ENCODE measurements at regions not wholly inside any gene's neighbourhood (a gene's known extent, or its start where the extent isn't known, plus 50 kb on each side); places are given as distances from the start of the nearest gene placed in this dataset.
"Not testable (repeated sequence)": the region's sequence is repeated elsewhere in the genome, so short reads cannot be mapped to it uniquely, and the experiment has no call there.

DNA sequence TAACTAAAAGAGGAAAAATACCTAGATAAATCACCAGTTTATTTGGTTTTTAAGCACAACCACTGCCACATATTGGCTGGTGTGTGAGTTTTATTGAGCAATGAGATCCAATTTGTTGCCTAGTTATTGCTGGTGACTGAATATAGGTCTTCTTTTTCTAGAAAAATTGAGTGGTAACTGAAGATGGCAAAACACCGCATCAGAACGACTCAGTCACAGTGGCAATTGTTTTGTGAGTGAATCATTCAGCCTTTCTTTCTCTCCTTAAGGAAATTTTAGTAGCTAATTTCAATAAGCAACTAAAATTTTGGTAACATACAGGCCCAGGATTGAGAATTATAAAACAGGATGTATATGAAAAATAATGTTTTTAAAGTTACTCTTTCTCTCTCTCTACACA, 533.0 kb downstream of the KCNA4 start:
- no peak for DNase-seq (ENCODE audit: low read depth)

- no peak for DNase-seq (ENCODE audit: low read depth)
Measured at GRCh38 chr11:29482510-29482909, 534.3 kb downstream of the KCNA4 start.

DNA sequence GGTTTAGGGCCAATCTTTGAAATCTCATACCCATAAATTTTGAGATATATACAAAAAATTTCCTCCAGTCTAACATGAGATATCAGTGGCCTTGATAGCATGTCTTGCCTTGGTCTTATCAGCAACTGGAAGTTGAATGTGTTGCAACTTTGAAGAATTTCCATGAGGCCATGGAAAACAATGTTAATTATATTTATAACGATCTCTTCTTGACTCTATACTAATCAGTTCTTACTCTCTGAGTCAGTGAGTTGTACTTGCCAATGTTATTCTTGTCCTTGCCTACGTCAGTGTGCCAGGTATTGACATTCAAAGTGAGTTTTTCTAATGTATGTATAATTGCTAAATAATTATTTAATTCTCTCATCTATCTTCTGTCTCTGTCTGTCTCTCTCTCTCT, 535.1 kb downstream of the KCNA4 start:
- DNase-seq (ENCODE audit: low read depth), result no peak

DNA sequence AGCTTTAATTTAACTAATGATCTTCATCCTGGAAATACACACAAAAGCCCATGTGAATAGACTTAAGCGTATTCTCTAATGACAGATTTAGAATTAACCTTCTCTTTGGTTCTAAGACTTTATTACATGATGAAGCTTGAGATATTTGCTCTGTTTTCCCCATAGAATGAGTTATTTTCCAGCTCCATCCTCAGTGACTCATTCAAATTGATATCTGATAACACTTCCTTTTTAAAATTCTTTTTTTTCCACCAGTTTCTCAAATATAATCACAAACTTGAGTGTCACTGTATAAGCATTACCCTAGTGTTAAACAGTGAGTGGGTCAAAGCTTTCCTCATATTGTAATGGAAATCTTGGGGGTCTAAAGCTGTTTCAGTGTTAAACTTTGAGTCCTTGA, 535.8 kb downstream of the KCNA4 start:
- DNase-seq (ENCODE audit: low read depth), result no peak

- DNase-seq (ENCODE audit: low read depth), result no peak
Measured at GRCh38 chr11:29458252-29458651, 558.6 kb downstream of the KCNA4 start.

- peak; percentile 70 for DNase-seq (ENCODE audit: low read depth)
Measured at GRCh38 chr11:29452146-29452545, 564.7 kb downstream of the KCNA4 start.

DNA sequence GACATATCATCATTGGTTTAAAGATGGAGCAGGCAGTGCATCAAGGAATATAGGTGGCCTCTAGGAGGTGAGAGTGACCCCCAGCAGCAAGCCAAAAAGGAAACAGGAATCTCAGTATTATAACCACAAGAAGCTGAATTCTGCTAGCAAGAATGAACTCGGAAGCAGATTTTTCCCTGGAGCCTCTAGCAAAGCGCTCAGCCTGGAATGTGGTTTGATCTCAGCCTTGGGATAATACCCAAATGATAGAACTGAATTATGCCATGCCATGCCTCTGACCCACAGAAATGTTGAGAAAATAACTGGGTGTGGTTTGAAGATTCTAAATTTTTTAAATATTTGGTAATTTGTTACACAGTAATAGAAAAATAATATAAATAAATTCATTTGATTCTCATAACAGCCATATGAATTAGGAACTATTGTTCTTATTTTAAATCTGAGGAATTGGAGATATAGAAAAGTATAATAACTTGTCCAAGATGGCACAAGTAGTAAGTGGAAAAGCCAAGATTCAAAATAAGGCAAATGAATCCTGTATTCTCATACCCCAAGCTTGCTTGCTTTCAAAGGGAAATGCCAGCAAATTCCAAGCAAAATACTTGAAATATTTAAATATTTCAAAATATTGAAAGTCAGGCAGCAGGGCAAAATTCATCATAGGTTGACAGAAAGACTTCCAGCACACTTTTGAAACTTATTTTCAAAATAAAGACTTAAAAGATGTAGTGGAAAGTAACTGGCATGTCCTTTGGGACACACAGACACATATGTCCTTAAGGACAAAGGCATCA, 567.4 kb downstream of the KCNA4 start:
- DNase-seq (ENCODE audit: low read depth), result peak; percentile 17

- peak; percentile 41 for DNase-seq (ENCODE audit: low read depth)
Measured at GRCh38 chr11:29448246-29448877, 568.5 kb downstream of the KCNA4 start.

GRCh38 chr11:29447821-29448220, 569.0 kb downstream of the KCNA4 start:
- DNase-seq (ENCODE audit: low read depth), result no peak

DNA sequence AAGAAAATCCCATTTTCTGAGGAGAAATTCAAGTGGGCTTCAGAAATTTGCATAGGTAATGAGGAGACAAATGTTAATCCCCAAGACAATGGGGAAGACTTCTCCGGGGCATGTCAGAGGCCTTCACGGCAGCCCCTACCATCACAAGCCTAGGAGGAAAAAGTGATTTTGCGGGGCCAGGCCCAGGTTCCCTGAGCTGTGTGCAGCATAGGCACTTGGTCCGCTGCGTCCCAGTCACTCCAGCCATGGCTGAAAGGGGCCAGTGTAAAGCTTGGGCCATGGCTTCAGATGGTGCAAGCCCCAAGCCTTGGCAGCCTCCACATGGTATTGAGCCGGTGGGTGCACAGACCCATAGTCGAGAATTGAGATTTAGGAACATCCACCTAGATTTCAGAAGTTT, 570.7 kb downstream of the KCNA4 start:
- no peak for DNase-seq (ENCODE audit: low read depth)

GRCh38 chr11:29445191-29445590, 571.6 kb downstream of the KCNA4 start:
- not testable (repeated sequence) for DNase-seq (ENCODE audit: low read depth)

GRCh38 chr11:29438815-29439214, 578.0 kb downstream of the KCNA4 start:
- DNase-seq (ENCODE audit: low read depth), result no peak

GRCh38 chr11:29435421-29435820, 581.4 kb downstream of the KCNA4 start:
- peak; percentile 47 for DNase-seq (ENCODE audit: low read depth)

GRCh38 chr11:29432719-29433325, 584.0 kb downstream of the KCNA4 start:
- no peak for DNase-seq (ENCODE audit: low read depth)

DNA sequence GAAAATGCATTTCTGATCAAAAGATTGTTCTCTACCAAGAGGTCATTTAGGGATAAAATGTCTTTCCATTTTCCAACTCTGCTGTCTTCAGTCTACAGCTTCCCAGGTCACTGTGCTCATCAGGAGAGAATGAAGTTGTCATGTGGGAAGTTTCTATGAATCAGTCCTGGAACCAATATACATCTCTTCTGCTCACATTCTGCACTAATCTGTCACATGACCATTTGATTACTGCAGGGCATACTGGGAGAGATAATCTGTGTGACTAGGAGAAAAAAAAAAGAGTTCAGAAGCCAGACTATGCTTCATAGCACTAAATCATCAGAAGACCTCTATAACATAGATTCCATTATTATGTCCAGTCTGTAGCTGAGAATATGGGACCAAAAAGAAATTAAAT, 611.5 kb downstream of the KCNA4 start:
- no peak for DNase-seq (ENCODE audit: low read depth)

DNA sequence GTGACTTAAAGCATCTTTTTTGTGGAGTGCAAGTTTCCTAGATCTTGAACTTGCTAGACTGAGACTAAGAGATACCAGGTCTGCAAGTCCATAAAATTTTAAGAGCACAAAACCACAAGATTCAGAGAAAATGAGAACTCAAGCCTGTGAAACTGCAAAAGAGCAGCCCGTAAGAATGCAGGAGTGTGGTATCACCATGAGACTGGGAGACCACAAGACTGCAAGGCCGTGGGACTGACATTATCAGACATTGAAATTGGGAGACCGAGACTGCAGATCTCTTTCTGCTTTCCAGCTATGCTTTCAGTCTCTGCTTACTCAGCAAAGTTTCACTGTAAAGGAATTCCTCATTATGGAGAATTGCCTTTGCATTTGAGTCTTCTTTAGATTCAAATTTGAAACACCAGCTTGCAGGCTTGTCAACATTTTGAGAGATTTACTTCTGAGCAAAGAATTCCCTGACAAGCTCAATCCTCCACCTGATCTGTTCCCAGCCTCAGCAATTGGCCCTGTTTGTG, 621.2 kb downstream of the KCNA4 start:
- DNase-seq (ENCODE audit: low read depth), result no peak

GRCh38 chr11:29389793-29390192, 627.0 kb downstream of the KCNA4 start:
- no peak for DNase-seq (ENCODE audit: low read depth)

DNA sequence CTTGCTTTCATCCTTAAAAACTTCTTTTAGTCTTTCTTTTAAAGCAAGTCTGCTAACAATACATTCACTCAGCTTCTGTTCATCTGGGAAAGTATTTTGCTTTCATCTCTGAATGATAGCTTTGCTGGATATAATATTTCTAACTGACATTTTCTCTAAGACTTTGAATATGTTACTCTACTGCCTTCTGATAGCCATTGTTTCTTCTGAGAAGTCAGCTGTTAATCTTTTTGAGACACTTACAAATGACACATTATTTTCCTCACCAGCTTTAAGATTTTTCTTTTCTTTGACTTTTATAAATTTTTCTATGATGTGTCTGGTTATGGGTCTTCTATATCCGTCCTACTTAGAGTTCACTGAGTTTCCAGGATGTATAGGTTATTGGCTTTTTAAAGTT, 643.1 kb downstream of the KCNA4 start:
- DNase-seq (ENCODE audit: low read depth), result no peak

DNA sequence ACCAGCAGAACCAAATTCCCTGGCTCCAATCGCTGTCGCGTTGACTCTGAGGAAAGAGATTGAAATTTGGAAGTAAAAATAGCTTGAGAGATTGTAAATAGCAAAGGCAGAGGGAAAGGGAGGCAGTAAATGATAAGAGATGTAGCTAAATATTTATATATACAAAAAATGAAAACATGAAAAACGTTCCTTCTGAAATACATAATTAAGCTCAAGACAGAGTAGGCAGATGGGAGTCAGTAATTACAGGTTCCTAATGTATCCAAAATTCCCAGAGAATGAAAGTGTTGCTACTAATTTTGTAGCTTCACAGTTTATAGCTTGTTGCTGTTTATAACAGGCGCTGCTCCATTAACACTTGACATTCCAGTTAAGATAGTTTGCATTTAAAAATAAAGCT, 648.7 kb downstream of the KCNA4 start:
- no peak for DNase-seq (ENCODE audit: low read depth)

DNA sequence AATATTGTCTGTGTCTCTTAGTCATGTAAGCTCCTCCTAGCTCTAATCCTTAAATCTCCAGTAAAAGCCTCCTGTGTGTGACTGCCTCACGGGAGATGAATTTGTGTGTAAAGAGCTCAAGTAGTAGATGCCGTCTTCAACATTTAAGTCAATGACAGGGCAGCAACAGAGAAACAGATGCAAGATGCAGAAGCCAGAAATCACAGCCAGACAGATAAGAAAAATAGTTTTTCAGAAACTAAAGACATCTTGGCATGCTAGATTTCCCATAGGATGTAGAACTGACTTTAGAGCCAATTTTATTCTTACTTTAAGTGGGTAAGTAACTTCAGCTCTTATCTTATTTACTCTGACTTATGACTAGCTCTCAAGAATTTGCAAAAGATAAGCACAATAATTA, 652.8 kb downstream of the KCNA4 start:
- DNase-seq (ENCODE audit: low read depth), result no peak

DNA sequence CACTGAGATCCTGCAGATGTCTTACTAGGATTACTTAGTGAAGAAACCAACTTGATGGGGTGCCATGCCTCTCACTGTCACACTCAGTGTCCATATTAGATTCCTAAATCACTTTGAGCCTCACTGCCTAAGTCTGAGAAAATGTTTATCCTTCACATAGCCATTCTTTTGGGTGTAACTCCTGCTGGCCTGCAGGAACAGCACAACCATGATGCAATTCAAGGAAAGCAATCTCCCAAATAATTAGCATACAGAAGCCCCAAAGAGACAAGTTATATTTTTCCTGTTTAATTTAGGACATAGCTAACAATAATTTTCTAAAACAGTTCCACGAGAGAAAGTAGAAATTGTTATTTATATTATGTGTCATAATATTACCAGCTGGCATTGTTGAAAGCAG, 655.5 kb downstream of the KCNA4 start:
- no peak for DNase-seq (ENCODE audit: low read depth)

DNA sequence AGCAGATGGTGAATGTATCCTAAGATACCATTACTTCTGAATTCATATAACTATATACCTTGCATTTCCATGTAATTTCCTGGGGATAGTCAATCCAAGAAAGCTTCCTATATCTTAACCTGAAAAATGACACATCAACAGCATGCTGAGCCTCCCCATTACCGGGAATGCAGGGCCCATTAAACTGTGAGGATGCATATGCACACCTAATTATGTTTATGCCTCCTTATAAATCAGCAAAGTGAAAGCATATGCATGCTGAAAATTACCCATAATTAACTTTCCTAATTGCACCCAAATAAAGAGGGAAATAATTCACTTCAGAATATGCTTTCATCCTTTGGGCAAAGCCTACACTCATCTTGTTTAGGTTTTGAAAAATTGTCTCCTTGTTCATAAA, 663.0 kb downstream of the KCNA4 start:
- no peak for DNase-seq (ENCODE audit: low read depth)

DNA sequence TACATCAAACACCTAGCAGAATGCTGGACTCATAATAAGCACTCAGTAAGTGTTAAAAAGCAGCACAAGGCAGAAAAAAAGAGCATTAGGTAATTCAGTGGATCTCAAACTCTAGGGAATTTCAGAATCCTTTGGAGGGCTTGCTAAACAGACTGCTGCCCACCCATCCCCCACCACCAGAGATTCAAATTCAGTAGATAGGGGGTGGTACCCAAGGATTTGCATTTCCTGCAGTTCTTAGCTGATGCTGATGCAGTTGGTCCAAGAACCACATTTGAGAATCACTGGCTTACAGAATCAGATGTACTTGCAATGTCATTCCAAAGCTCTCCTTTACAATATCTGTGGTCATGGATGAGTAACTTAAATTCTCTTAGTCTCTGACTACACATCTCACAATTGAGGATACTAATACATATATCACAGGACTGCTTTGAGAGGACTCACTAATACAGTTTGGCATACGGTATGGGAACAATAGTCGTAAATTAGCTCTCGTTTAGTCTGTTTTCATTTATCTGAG, 664.5 kb downstream of the KCNA4 start:
- DNase-seq (ENCODE audit: low read depth), result no peak
